ENCODE measurements at regions not wholly inside any gene's neighbourhood (a gene's known extent, or its start where the extent isn't known, plus 50 kb on each side); places are given as distances from the start of the nearest gene placed in this dataset.
"Not testable (repeated sequence)": the region's sequence is repeated elsewhere in the genome, so short reads cannot be mapped to it uniquely, and the experiment has no call there.

GRCh38 chr12:74393272-74393671, 144.4 kb upstream of the ATXN7L3B start:
- no peak for DNase-seq (ENCODE audit: low spot score)

- no peak for DNase-seq (ENCODE audit: low spot score)
Measured at GRCh38 chr12:74394647-74395046, 143.0 kb upstream of the ATXN7L3B start.

GRCh38 chr12:74401035-74401434, 136.6 kb upstream of the ATXN7L3B start:
- DNase-seq (ENCODE audit: low spot score) = no peak

- no peak for DNase-seq (ENCODE audit: low spot score)
Measured at GRCh38 chr12:74401966-74402365, 135.7 kb upstream of the ATXN7L3B start.

- not testable (repeated sequence) for DNase-seq (ENCODE audit: low spot score)
Measured at GRCh38 chr12:74403221-74403470, 134.5 kb upstream of the ATXN7L3B start.

GRCh38 chr12:74408601-74409166, 129.0 kb upstream of the ATXN7L3B start:
- DNase-seq (ENCODE audit: low spot score) = no peak

GRCh38 chr12:74412606-74413230, 124.9 kb upstream of the ATXN7L3B start:
- no peak for DNase-seq (ENCODE audit: low spot score)

- DNase-seq (ENCODE audit: low spot score) = no peak
Measured at GRCh38 chr12:74415633-74416032, 122.0 kb upstream of the ATXN7L3B start.

GRCh38 chr12:74418573-74418972, 119.1 kb upstream of the ATXN7L3B start:
- no peak for DNase-seq (ENCODE audit: low spot score)

GRCh38 chr12:74424778-74425177, 112.9 kb upstream of the ATXN7L3B start:
- no peak for DNase-seq (ENCODE audit: low spot score)

GRCh38 chr12:74426091-74426490, 111.5 kb upstream of the ATXN7L3B start:
- DNase-seq (ENCODE audit: low spot score) = no peak

GRCh38 chr12:74429535-74429934, 108.1 kb upstream of the ATXN7L3B start:
- no peak for DNase-seq (ENCODE audit: low spot score)

- DNase-seq (ENCODE audit: low spot score) = no peak
Measured at GRCh38 chr12:74431801-74432200, 105.8 kb upstream of the ATXN7L3B start.

- DNase-seq (ENCODE audit: low spot score) = no peak
Measured at GRCh38 chr12:74440469-74440868, 97.2 kb upstream of the ATXN7L3B start.

GRCh38 chr12:74441872-74442271, 95.8 kb upstream of the ATXN7L3B start:
- no peak for DNase-seq (ENCODE audit: low spot score)

- no peak for DNase-seq (ENCODE audit: low spot score)
Measured at GRCh38 chr12:74446466-74446865, 91.2 kb upstream of the ATXN7L3B start.

- no peak for DNase-seq (ENCODE audit: low spot score)
Measured at GRCh38 chr12:74449872-74450271, 87.8 kb upstream of the ATXN7L3B start.

GRCh38 chr12:74454109-74454508, 83.5 kb upstream of the ATXN7L3B start:
- no peak for DNase-seq (ENCODE audit: low spot score)

- DNase-seq (ENCODE audit: low spot score) = no peak
Measured at GRCh38 chr12:74455429-74455828, 82.2 kb upstream of the ATXN7L3B start.

GRCh38 chr12:74456431-74456830, 81.2 kb upstream of the ATXN7L3B start:
- DNase-seq (ENCODE audit: low spot score) = no peak

- DNase-seq (ENCODE audit: low spot score) = no peak
Measured at GRCh38 chr12:74468401-74468800, 69.2 kb upstream of the ATXN7L3B start.

- no peak for DNase-seq (ENCODE audit: low spot score)
Measured at GRCh38 chr12:74476234-74476633, 61.4 kb upstream of the ATXN7L3B start.

- DNase-seq (ENCODE audit: low spot score) = no peak
Measured at GRCh38 chr12:74481078-74481477, 56.6 kb upstream of the ATXN7L3B start.

- DNase-seq (ENCODE audit: low spot score) = no peak
Measured at GRCh38 chr12:74482115-74482514, 55.5 kb upstream of the ATXN7L3B start.

- DNase-seq (ENCODE audit: low spot score) = no peak
Measured at GRCh38 chr12:74483057-74483456, 54.6 kb upstream of the ATXN7L3B start.
